HG03460 (cell line): ENCODE measurements at regions not wholly inside any gene's neighbourhood (a gene's known extent, or its start where the extent isn't known, plus 50 kb on each side); places are given as distances from the start of the nearest gene placed in this dataset.
"Not testable (repeated sequence)": the region's sequence is repeated elsewhere in the genome, so short reads cannot be mapped to it uniquely, and the experiment has no call there.

Experiments
- ATAC-seq: cut with Tn5 transposase; IDR thresholded peaks from one replicate; pipeline ENCODE4 v1.9.1; 2021; ENCODE audit not compliant: unreplicated experiment

DNA sequence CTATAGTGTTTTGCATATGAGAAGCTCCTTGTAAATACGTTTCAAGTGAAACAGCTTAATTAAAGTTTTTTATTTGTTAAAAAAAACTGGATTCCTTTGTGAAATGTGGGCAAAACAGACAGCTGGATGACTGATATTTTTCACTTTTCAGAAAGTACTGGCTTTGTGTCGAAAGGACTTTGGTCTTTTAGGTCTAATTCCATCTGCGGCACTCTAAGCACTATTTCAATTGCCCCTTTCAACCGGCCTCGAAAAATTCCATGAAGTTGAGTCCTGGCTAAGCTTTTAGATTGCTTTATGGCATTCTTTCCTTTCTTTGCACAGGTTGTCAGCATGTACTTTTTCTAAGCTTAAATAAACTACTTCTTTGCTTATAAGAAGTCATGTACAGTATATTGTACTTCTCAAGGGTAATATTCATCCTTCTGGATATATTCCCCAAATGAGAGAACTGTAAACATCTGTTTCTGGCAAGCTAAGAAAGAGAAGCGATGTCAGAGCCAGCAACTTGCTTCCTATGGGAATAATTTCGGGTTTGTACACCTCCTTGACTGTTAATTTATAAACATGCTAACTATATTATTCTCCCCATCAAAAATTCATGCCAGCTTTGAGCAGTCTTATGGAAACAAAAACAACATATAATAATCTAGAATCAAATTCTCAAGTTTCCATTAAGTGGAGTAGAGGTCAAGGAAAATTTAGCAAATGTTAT is 611.3 kb downstream of the ETNK1 start:
- no peak for ATAC-seq

GRCh38 chr12:23236811-23237210 is 611.8 kb downstream of the ETNK1 start:
- no peak for ATAC-seq

DNA sequence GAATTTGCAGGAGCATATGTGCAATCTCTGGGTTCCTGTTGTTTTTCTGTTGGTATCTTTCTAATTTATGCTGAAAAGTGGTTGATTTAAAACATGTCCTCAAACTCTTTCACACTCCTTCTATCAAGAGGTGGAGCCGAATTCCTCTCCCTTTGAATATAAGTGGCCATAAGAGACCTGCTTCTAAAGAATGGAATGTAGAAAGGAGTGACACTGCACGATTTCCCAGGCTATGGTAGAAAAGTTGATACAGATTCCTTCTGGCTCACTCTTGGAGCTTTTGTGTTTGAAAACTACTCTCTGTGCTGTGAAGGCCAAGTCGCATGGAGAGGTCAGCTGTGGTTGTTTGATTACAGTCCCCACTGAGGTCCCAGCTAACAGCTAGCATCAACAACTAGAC is 613.2 kb downstream of the ETNK1 start:
- ATAC-seq: no peak

DNA sequence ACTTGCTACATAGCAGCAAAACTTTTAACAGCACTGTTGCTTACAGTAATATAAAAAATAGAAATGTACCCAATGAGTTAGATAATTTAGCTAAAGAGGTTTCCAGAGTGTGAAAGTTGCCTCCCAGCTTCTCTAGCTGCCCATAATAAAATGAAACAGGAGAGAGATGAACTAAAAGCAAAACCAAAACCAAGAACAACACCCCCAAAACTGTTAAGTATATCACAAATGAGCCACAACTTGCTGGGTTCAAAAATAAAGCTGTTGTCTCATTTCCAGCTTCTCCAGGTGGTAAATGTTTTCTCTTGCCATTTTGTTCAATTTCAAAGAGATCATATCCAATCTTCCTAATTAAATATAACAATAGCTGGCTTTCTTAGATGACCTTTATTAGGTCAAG is 614.0 kb downstream of the ETNK1 start:
- no peak for ATAC-seq

DNA sequence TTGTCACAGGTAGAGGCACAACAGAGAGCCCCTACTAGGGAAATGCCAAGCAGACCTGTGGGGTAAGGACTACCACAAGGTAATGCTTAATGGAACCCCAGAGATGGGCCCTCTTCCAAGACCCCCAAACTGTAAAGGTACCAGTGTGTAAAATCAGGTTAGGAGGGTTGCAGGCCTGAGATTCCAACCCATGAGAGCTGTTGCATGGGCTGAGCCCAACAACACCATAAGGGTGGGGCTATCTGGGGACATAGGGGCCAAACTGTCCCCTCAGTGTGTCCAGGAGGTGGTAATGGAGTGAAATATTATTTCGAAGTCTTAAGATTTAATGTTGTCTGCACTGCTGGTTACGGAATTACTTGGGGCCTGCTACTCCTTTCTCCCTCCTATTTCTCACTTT is 620.2 kb downstream of the ETNK1 start:
- ATAC-seq: no peak

GRCh38 chr12:23253191-23253590 is 628.2 kb downstream of the ETNK1 start:
- no peak for ATAC-seq

- ATAC-seq: not testable (repeated sequence)
Observed at GRCh38 chr12:23253910-23254309, 628.9 kb downstream of the ETNK1 start.

DNA sequence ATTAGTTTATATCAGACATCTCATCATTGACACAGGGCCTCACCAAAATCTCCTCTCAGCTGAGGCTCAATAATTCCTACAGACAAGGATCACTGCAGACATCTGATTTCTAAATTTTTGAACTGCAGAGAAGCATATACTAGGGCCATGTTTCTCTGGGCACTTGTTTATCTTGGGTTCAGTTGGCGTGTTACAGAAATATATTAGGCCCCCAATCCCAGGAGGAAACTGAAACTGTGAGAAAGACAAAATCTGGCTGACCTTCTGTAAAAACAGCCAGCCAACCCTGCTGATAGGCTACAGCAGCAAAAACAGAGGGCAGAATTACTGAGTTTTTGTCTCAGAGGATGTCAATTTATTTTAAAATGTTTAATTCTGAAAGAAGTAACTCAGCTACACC is 634.6 kb downstream of the ETNK1 start:
- ATAC-seq: no peak

DNA sequence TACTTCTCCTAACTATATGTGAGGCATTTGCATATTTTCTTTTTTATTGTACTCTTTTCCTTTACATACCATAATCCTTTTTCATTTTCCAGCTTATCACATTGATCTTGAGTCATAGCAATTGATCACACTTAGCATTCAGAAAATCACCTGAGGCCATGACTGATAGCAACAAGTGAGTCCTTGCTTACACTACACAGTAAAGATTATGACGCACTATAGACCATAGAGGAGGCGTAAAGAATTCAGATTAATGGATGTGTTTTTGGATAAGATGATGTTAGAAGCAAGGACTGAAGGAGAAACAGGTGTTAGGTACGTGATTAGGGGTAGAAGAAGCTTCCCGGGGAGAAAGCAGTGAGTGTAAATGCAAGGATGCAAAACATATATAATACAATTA is 637.7 kb downstream of the ETNK1 start:
- ATAC-seq: no peak

GRCh38 chr12:23277831-23278230 is 652.9 kb downstream of the ETNK1 start:
- no peak for ATAC-seq

- no peak for ATAC-seq
Observed at GRCh38 chr12:23281295-23281694, 656.3 kb downstream of the ETNK1 start.

- ATAC-seq: no peak
Observed at GRCh38 chr12:23282701-23283100, 657.7 kb downstream of the ETNK1 start.

GRCh38 chr12:23285764-23286530 is 661.0 kb downstream of the ETNK1 start:
- ATAC-seq: not testable (repeated sequence)

DNA sequence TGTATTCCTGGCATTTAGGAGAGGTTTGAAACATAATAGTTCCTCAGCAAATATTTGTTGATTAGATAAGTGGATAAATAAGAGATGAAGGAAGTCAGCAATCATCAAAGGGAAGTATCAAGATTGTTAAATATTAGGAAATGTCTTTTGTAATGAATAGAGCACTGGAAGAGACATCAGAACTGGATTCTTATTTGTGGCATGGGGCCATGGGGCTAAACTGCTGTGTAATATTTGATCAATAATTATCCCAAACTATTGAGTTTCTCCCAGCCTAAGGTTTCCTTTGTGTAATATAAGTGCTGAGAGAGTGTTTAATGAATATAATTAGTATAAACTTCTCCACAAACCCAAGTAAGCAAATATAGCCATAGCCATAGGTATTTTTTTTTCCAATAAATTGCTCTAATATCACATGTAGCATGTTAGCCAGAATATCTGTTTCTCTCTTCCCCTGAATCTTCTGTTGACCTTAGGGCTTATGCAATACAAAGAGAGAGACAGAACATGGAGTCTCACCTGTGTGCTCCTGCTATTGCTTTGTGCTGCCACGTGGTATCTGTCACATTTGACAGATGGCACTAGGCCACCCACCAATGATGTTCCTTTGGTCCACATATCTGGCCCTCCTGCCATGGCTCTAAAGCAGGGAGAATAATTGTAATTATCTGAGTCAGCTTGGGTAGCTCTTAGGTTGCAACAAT is 658.7 kb downstream of the SOX5 start:
- ATAC-seq: no peak

GRCh38 chr12:23303220-23303619 is 646.2 kb downstream of the SOX5 start:
- ATAC-seq: no peak

DNA sequence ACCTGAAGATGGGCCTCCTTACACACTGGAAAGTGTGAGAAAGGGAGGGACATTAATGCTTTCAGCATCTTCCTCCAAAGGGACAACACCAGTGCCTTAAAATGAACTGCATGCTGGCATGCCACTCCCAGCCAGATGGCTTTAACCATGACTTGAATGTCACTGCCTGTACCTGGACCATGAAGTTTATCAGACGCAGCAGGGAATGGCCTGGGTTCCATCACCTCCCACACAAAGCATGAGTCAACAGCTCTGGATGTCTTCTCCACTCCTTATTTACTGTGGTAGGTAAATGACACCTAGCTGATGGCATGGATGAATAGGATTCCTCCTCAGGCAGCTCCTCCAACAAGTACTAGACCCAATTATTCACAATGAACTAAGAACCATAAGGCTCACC is 645.6 kb downstream of the SOX5 start:
- ATAC-seq: no peak

GRCh38 chr12:23333938-23334337 is 615.5 kb downstream of the SOX5 start:
- ATAC-seq: no peak

GRCh38 chr12:23335593-23335992 is 613.9 kb downstream of the SOX5 start:
- ATAC-seq: no peak

DNA sequence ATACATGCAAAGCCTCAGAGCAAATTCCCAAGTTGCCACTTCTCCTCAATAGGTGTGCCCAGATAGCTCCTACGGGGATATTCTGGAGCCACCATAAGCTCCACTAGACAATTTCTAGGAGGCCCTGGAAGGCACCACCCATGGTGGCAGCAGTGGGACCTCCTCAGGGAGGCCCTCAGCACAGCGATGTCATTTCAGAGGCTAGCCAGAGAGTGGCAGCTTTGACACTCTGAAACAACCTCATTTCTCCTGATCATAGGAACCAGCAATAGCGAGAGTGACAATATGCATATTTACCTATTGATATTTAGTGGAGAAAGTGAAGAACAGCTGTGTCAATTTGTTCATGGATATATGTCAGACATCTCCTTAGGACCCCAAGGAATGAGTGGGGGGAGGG is 612.3 kb downstream of the SOX5 start:
- no peak for ATAC-seq

DNA sequence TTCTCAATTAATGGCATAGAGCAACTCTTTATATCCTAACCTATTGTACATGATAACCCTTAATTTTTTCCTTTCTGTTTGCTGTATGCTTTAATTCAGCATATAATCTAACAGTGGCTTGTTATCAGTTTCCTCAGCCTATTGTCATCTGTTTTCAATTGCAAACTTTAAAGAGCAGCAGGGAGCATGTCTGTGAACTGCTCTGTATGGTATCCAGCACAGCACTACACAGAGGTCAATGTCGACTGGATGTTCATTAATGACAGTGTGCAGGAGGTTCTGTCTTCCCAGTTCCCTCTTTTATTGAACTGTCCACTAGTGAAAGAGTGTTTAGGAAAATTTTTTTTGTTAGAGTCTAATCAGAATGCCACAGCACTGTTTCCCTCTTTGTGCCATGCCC is 609.1 kb downstream of the SOX5 start:
- no peak for ATAC-seq

GRCh38 chr12:23342407-23342806 is 607.1 kb downstream of the SOX5 start:
- no peak for ATAC-seq

GRCh38 chr12:23349564-23349963 is 599.9 kb downstream of the SOX5 start:
- ATAC-seq: no peak
